ENCODE measurements at regions not wholly inside any gene's neighbourhood (a gene's known extent, or its start where the extent isn't known, plus 50 kb on each side); places are given as distances from the start of the nearest gene placed in this dataset.

- TF ChIP-seq CTCF (IDR thresholded peaks at IDR 0.05) (no peak), EZH2phosphoT487 (IDR thresholded peaks at IDR 0.05) (no peak)
Observed at GRCh38 chr1:232538224-232538942, 91.5 kb downstream of the SIPA1L2 start.
